ENCODE measurements at regions not wholly inside any gene's neighbourhood (a gene's known extent, or its start where the extent isn't known, plus 50 kb on each side); places are given as distances from the start of the nearest gene placed in this dataset.

DNA sequence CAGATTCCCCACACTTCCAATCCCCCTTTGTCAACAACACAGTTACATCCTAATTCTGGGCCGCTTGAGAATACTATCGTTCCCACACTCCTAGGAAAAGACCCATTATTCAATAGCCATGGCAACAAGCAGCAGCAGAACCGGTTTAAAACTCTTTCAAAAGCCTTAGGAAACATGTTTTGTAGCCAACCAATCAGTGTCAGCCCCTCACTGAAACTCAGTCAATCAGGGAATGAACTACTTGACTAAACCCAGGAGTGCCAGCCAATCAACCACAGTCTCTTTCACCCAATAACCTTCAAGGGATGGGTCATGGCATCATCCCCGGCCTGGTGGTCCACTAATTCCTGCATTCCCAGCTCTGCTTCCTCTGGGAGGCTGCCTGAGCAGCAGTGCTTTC is 204.8 kb upstream of the HS6ST1 start:
- Histone ChIP-seq H3K9ac (no peak overlapping the region), H2AFZ (ENCODE audit: low read depth) (no peak overlapping the region), H3K27me3 (ENCODE audit: insufficient read depth, low read depth) (no peaks in the 10 kb centered on the region), H3K79me2 (ENCODE audit: insufficient read depth, low read depth) (no peaks in the 10 kb centered on the region), H3K4me2 (no peak overlapping the region), H3K4me1 (ENCODE audit: low read depth, poor library complexity, severe bottlenecking) (no peaks in the 10 kb centered on the region), H4K20me1 (ENCODE audit: insufficient read depth) (no peaks in the 10 kb centered on the region), H3K4me3 (IDR thresholded peaks at IDR 0.05; ENCODE audit: insufficient read depth, low read depth, low read length) (no peak overlapping the region), H3K27ac (no peak overlapping the region), H3K36me3 (ENCODE audit: insufficient read depth) (no peaks in the 10 kb centered on the region)
- TF ChIP-seq, protein P1, sequence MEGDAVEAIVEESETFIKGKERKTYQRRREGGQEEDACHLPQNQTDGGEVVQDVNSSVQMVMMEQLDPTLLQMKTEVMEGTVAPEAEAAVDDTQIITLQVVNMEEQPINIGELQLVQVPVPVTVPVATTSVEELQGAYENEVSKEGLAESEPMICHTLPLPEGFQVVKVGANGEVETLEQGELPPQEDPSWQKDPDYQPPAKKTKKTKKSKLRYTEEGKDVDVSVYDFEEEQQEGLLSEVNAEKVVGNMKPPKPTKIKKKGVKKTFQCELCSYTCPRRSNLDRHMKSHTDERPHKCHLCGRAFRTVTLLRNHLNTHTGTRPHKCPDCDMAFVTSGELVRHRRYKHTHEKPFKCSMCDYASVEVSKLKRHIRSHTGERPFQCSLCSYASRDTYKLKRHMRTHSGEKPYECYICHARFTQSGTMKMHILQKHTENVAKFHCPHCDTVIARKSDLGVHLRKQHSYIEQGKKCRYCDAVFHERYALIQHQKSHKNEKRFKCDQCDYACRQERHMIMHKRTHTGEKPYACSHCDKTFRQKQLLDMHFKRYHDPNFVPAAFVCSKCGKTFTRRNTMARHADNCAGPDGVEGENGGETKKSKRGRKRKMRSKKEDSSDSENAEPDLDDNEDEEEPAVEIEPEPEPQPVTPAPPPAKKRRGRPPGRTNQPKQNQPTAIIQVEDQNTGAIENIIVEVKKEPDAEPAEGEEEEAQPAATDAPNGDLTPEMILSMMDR (conservative IDR thresholded peaks at IDR 0.05; ENCODE audit: low read depth, low read length): no peak

DNA sequence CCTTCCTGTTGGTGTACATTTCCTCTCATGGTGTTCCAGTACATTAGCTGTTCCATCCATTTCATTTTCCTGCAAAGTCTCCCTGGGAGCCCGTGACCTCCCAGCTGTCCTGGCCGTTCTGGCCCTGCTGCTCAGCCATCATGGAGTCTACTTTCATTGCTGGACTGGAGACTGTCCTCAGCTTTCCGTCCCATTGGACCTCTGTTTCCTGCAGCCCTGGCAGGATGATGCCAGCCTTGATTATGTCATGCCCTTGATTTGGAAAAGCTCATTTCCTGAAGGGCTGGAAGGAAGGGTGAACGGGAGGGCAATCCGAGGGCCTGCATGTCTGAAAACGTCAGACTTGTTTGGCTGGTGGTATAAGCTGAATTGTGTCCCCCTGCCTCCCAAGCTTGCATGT is 205.5 kb upstream of the HS6ST1 start:
- Histone ChIP-seq H3K4me1 (ENCODE audit: low read depth, poor library complexity, severe bottlenecking) (no peaks in the 10 kb centered on the region), H3K4me2 (no peak overlapping the region), H2AFZ (ENCODE audit: low read depth) (no peak overlapping the region), H3K4me3 (IDR thresholded peaks at IDR 0.05; ENCODE audit: insufficient read depth, low read depth, low read length) (no peak overlapping the region), H3K36me3 (ENCODE audit: insufficient read depth) (no peaks in the 10 kb centered on the region), H3K27me3 (ENCODE audit: insufficient read depth, low read depth) (no peaks in the 10 kb centered on the region), H4K20me1 (ENCODE audit: insufficient read depth) (no peaks in the 10 kb centered on the region), H3K79me2 (ENCODE audit: insufficient read depth, low read depth) (no peaks in the 10 kb centered on the region), H3K9ac (no peak overlapping the region), H3K27ac (no peak overlapping the region)
- TF ChIP-seq, protein P1 (conservative IDR thresholded peaks at IDR 0.05; ENCODE audit: low read depth, low read length): no peak

DNA sequence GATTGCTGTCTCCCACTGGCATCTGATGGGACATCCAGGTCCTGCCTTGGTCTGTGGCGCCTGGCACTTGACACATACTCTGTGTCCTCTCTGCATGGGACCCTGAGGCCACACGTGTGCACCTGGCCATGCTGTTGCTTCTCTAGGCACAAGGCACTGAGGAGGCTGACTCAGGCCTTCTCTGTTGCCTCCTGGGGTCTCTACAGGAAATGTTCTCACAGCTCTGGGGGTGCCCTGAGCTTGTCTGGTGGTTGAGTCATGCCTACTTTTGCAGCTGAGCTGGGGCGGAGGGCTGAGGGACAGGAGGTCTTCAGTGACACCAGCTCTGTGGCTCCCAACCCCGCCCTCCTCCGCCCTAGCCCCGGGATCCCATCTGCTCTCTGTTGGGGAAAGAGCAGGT is 207.0 kb upstream of the HS6ST1 start:
- H3K36me3 ChIP-seq (ENCODE audit: insufficient read depth): no peaks in the 10 kb centered on the region
- no peak overlapping the region for H3K27ac ChIP-seq
- H3K9ac ChIP-seq: no peak overlapping the region
- H3K4me1 ChIP-seq (ENCODE audit: low read depth, poor library complexity, severe bottlenecking): no peaks in the 10 kb centered on the region
- TF ChIP-seq, protein P1 (conservative IDR thresholded peaks at IDR 0.05; ENCODE audit: low read depth, low read length): no peak
- H4K20me1 ChIP-seq (ENCODE audit: insufficient read depth): no peaks in the 10 kb centered on the region
- no peaks in the 10 kb centered on the region for H3K27me3 ChIP-seq (ENCODE audit: insufficient read depth, low read depth)
- no peak overlapping the region for H2AFZ ChIP-seq (ENCODE audit: low read depth)
- no peak overlapping the region for H3K4me3 ChIP-seq (IDR thresholded peaks at IDR 0.05; ENCODE audit: insufficient read depth, low read depth, low read length)
- no peak overlapping the region for H3K4me2 ChIP-seq
- H3K79me2 ChIP-seq (ENCODE audit: insufficient read depth, low read depth): no peaks in the 10 kb centered on the region

DNA sequence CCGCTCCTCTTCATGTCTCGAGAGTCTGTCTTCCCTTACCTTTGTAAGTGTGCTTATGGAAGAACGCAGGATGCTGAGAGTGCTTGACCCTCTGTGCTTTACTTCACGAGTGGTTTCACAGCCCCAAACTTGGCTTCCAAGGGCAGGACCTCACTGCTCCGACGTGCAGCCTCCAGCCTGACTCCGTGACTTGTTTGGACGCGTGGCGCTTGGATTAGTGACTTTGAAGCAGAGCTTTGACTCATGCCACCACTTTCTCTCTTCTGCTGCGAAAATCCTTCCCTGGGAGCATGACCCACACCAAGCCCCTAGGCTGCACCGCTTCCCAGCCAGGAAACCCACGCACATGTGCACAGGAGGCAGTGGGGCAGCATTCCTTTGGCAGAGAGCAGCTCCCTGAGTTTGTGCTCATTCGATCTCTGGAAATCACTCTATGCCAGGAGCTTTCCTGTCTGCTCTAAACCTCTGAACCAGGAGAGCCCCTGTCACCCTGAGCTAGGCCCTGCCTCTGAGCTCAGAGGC is 207.8 kb upstream of the HS6ST1 start:
- no peak overlapping the region for H3K4me2 ChIP-seq
- no peaks in the 10 kb centered on the region for H4K20me1 ChIP-seq (ENCODE audit: insufficient read depth)
- no peaks in the 10 kb centered on the region for H3K27me3 ChIP-seq (ENCODE audit: insufficient read depth, low read depth)
- H3K9ac ChIP-seq: no peak overlapping the region
- TF ChIP-seq, protein P1 (conservative IDR thresholded peaks at IDR 0.05; ENCODE audit: low read depth, low read length): no peak
- no peaks in the 10 kb centered on the region for H3K4me1 ChIP-seq (ENCODE audit: low read depth, poor library complexity, severe bottlenecking)
- H3K36me3 ChIP-seq (ENCODE audit: insufficient read depth): no peaks in the 10 kb centered on the region
- H3K4me3 ChIP-seq (IDR thresholded peaks at IDR 0.05; ENCODE audit: insufficient read depth, low read depth, low read length): no peak overlapping the region
- H2AFZ ChIP-seq (ENCODE audit: low read depth): no peak overlapping the region
- no peaks in the 10 kb centered on the region for H3K79me2 ChIP-seq (ENCODE audit: insufficient read depth, low read depth)
- H3K27ac ChIP-seq: no peak overlapping the region

Measured in KMS-11 (cell line).